Loucy (cell line): ENCODE measurements at regions not wholly inside any gene's neighbourhood (a gene's known extent, or its start where the extent isn't known, plus 50 kb on each side); places are given as distances from the start of the nearest gene placed in this dataset.

ENCODE experiments used
- H2AFZ ChIP-seq: fragments of 200-600 bp; sonication (generic); 2 replicates; pipeline ENCODE4 v1.6.0; 2016; ENCODE audit warnings: antibody characterized with exemption, mild to moderate bottlenecking, low read length, moderate library complexity
- H3F3A ChIP-seq: fragments of 200-600 bp; 2 replicates; pipeline ENCODE4 v1.6.0; 2016; ENCODE audit warnings: antibody characterized with exemption, low read depth, mild to moderate bottlenecking
- H3K27me3 ChIP-seq: fragments of 200-600 bp; sonication (generic); 2 replicates; pipeline ENCODE4 v1.6.1; 2014; ENCODE audit warnings: low read length, mild to moderate bottlenecking; ENCODE audit not compliant: insufficient read depth, poor library complexity, severe bottlenecking
- H3K36me3 ChIP-seq: fragments of 200-600 bp; sonication (generic); 2 replicates; pipeline ENCODE4 v1.6.1; 2016; ENCODE audit warnings: low read length; ENCODE audit not compliant: insufficient read depth
- H3K4me1 ChIP-seq: fragments of 200-600 bp; sonication (generic); 2 replicates; pipeline ENCODE4 v1.5.1; 2014; ENCODE audit warnings: low read length, mild to moderate bottlenecking; ENCODE audit not compliant: insufficient read depth, poor library complexity, severe bottlenecking
- H3K4me2 ChIP-seq: fragments of 200-600 bp; sonication (generic); 2 replicates; pipeline ENCODE4 v1.6.0; 2014; ENCODE audit warnings: antibody characterized with exemption, low read length, low read depth, mild to moderate bottlenecking; ENCODE audit not compliant: poor library complexity, severe bottlenecking
- H3K4me3 ChIP-seq: fragments of 200-600 bp; sonication (generic); 2 replicates; pipeline ENCODE4 v1.5.1; 2014; ENCODE audit warnings: low read length, mild to moderate bottlenecking, mixed read lengths; ENCODE audit not compliant: poor library complexity, severe bottlenecking
- H3K79me2 ChIP-seq: fragments of 200-600 bp; sonication (generic); 2 replicates; pipeline ENCODE4 v1.6.1; 2014; ENCODE audit warnings: low read length; ENCODE audit not compliant: insufficient read depth
- H3K9ac ChIP-seq: fragments of 200-600 bp; sonication (generic); 2 replicates; pipeline ENCODE4 v1.6.0; 2014; ENCODE audit warnings: mild to moderate bottlenecking, low read depth, low read length, moderate library complexity; ENCODE audit not compliant: poor library complexity, severe bottlenecking
- H3K9me2 ChIP-seq: fragments of 200-600 bp; sonication (generic); replicated peaks from 2 replicates; pipeline ENCODE4 v1.6.1; 2016; ENCODE audit warnings: low read depth, low read length, mixed read lengths
- H3K9me3 ChIP-seq: fragments of 200-600 bp; sonication (generic); 2 replicates; pipeline ENCODE4 v1.6.1; 2014; ENCODE audit warnings: mild to moderate bottlenecking, antibody characterized with exemption, low read length, low read depth; ENCODE audit not compliant: insufficient read depth
- H4K20me1 ChIP-seq: fragments of 200-600 bp; sonication (generic); 2 replicates; pipeline ENCODE4 v1.6.0; 2014; ENCODE audit warnings: antibody characterized with exemption, low read length, mild to moderate bottlenecking; ENCODE audit not compliant: insufficient read depth, poor library complexity, severe bottlenecking
- CTCF ChIP-seq: fragments of 200-600 bp; sonication (generic); conservative IDR thresholded peaks from 2 replicates; pipeline ENCODE4 v1.5.1; 2014; ENCODE audit warnings: mild to moderate bottlenecking, antibody characterized with exemption, low read length
- EZH2phosphoT487 ChIP-seq: fragments of 200-600 bp; IDR thresholded peaks from 2 replicates; pipeline ENCODE4 v1.6.1; 2018; ENCODE audit warnings: antibody characterized with exemption, mild to moderate bottlenecking, moderate library complexity, borderline replicate concordance

DNA sequence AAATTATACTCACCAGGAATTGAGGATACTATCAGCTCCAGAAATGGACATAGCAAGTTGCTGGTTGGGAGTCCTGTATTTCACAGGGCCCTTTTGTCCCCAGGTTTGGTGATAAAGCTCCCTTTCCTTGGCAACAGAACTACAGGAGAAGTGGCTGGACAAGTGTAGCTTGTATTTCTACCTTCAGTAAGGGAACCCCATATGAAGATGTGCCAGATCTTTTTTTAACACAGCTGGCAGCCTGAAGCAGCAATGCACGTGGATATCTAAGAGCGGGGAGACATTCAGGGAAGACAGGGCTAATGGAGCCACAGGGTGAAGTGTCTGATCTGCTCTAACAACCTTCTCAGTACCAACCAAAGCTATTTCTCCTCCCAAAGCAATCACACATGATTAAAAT is 373.9 kb upstream of the ID4 start:
- H3K4me1 ChIP-seq, result no peaks in the 10 kb centered on the region
- no peaks in the 10 kb centered on the region for H4K20me1 ChIP-seq
- H3K4me2 ChIP-seq, result no peak overlapping the region
- no peaks in the 10 kb centered on the region for H3K9me2 ChIP-seq
- H2AFZ ChIP-seq, result no peak overlapping the region
- H3K27me3 ChIP-seq, result no peaks in the 10 kb centered on the region
- H3K9me3 ChIP-seq, result no peaks in the 10 kb centered on the region
- no peak overlapping the region for H3K4me3 ChIP-seq
- H3K79me2 ChIP-seq, result no peaks in the 10 kb centered on the region
- no peak for TF ChIP-seq EZH2phosphoT487
- TF ChIP-seq CTCF, result no peak
- no peak overlapping the region for H3K9ac ChIP-seq
- H3K36me3 ChIP-seq, result no peaks in the 10 kb centered on the region
- no peaks in the 10 kb centered on the region for H3F3A ChIP-seq

DNA sequence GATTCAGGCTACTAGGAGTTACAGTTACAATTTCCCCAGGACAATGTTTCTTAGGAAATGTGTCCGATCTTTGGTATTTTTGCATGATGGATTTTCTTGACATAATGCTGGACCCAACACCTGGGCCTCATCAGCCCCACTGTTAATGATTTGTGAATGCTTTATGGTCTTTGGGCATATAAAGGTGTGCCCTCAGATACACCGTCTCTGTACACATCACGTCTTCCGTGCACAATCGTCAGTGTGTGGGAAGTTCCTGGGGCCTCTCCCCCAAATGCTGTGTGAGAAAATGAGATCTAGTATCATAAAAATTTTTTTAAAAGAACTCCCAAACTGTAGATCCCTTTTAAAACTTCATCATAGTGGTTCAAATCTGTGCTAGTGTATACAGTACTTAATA is 373.2 kb upstream of the ID4 start:
- TF ChIP-seq EZH2phosphoT487 (no peak), CTCF (no peak)
- Histone ChIP-seq H3K4me3 (no peak overlapping the region), H3K4me1 (no peaks in the 10 kb centered on the region), H3K9ac (no peak overlapping the region), H3K9me3 (no peaks in the 10 kb centered on the region), H3K9me2 (no peaks in the 10 kb centered on the region), H2AFZ (no peak overlapping the region), H3K27me3 (no peaks in the 10 kb centered on the region), H3K4me2 (no peak overlapping the region), H3F3A (no peaks in the 10 kb centered on the region), H4K20me1 (no peaks in the 10 kb centered on the region), H3K36me3 (no peaks in the 10 kb centered on the region), H3K79me2 (no peaks in the 10 kb centered on the region)

DNA sequence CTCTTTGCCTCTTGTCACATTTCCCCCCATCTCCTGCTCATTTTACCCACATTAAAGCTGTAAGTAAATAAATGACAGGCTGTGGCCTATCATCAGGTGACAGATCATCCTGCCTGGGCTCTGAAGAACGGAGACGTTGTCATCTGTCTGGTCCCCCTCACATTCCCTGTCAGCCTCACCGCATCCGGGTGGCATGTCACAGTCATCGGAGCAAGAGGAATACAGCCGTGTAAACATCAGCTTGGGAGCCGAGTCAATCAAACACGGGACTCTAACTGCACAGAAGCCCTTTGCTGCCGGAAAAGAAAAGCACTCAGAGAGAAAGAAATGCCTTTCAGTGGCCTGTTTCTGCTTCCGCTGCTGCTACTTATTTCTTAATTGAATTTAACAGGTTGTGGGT is 371.9 kb upstream of the ID4 start:
- no peak for TF ChIP-seq CTCF
- no peak for TF ChIP-seq EZH2phosphoT487
- H3K27me3 ChIP-seq, result no peaks in the 10 kb centered on the region
- H3F3A ChIP-seq, result no peaks in the 10 kb centered on the region
- H3K36me3 ChIP-seq, result no peaks in the 10 kb centered on the region
- H4K20me1 ChIP-seq, result no peaks in the 10 kb centered on the region
- no peak overlapping the region for H3K4me3 ChIP-seq
- H2AFZ ChIP-seq, result no peak overlapping the region
- no peak overlapping the region for H3K4me2 ChIP-seq
- no peaks in the 10 kb centered on the region for H3K9me3 ChIP-seq
- H3K9me2 ChIP-seq, result no peaks in the 10 kb centered on the region
- H3K79me2 ChIP-seq, result no peaks in the 10 kb centered on the region
- H3K9ac ChIP-seq, result no peak overlapping the region
- no peaks in the 10 kb centered on the region for H3K4me1 ChIP-seq
